HL-60 (cell line): ENCODE measurements at regions not wholly inside any gene's neighbourhood (a gene's known extent, or its start where the extent isn't known, plus 50 kb on each side); places are given as distances from the start of the nearest gene placed in this dataset.

Experiments used
- DNase-seq, 2 experiments: peaks; one replicate each; pipeline ENCODE4 v3.0.0-alpha.2; 2010 to 2020; ENCODE audit warnings: low read depth in 1 of 2, low spot score in 1 of 2
- H3K27ac ChIP-seq: fragments of 250-450 bp; sonication (Bioruptor Pico); replicated peaks from 2 replicates; pipeline ENCODE4 v1.5.1; 2020; ENCODE audit warnings: mild to moderate bottlenecking, moderate library complexity
- H3K27me3 ChIP-seq: fragments of 250-450 bp; sonication (Bioruptor Pico); 2 replicates; pipeline ENCODE4 v1.5.1; 2021; ENCODE audit warnings: mild to moderate bottlenecking, moderate library complexity; ENCODE audit not compliant: insufficient read depth, poor library complexity, severe bottlenecking
- H3K4me3 ChIP-seq: replicated peaks from 2 replicates; pipeline ENCODE4 v1.5.1; 2011; ENCODE audit warnings: mild to moderate bottlenecking, control low read depth, low read length; ENCODE audit not compliant: insufficient read depth
- GABPA ChIP-seq: IDR thresholded peaks from 2 replicates; pipeline ENCODE4 v1.6.1; 2012; ENCODE audit warnings: low read depth
- POLR2AphosphoS5 ChIP-seq: IDR thresholded peaks from 2 replicates; pipeline ENCODE4 v1.6.1; 2012; ENCODE audit warnings: low read depth
- SPI1 ChIP-seq: IDR thresholded peaks from 2 replicates; pipeline ENCODE4 v1.6.1; 2012; ENCODE audit warnings: low read depth, mild to moderate bottlenecking, borderline replicate concordance
- TF ChIP-seq, protein P1 (sequence below): IDR thresholded peaks from 2 replicates; pipeline ENCODE4 v1.6.1; 2012; ENCODE audit warnings: low read depth; ENCODE audit not compliant: insufficient replicate concordance
- TF ChIP-seq, protein P2 (sequence below): IDR thresholded peaks from one replicate; pipeline ENCODE4 v1.5.1; 2011; ENCODE audit warnings: low read length, control low read depth, inconsistent platforms; ENCODE audit not compliant: insufficient read depth

DNA sequence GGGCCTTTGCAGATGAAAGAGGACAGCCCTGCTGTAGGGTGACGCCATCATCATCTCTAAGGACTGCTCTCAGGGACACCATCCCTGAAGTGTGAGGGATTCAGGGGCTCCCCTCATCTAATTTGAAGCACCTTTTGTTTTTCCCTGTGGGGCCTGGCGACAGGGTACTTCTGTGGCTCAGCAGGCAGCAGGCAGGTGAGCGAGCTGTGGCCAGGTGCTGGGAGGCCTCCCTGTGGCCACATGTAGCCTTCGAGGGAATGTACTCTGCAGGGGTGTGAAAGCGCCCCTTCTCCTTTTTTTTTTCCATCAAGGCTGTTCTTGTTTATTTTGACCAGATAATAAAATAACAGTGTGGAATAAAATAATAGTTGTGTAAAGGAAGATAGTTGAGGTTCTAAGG, 118.2 kb upstream of the DPP6 start:
- DNase-seq = no peak
- TF ChIP-seq, protein P1, sequence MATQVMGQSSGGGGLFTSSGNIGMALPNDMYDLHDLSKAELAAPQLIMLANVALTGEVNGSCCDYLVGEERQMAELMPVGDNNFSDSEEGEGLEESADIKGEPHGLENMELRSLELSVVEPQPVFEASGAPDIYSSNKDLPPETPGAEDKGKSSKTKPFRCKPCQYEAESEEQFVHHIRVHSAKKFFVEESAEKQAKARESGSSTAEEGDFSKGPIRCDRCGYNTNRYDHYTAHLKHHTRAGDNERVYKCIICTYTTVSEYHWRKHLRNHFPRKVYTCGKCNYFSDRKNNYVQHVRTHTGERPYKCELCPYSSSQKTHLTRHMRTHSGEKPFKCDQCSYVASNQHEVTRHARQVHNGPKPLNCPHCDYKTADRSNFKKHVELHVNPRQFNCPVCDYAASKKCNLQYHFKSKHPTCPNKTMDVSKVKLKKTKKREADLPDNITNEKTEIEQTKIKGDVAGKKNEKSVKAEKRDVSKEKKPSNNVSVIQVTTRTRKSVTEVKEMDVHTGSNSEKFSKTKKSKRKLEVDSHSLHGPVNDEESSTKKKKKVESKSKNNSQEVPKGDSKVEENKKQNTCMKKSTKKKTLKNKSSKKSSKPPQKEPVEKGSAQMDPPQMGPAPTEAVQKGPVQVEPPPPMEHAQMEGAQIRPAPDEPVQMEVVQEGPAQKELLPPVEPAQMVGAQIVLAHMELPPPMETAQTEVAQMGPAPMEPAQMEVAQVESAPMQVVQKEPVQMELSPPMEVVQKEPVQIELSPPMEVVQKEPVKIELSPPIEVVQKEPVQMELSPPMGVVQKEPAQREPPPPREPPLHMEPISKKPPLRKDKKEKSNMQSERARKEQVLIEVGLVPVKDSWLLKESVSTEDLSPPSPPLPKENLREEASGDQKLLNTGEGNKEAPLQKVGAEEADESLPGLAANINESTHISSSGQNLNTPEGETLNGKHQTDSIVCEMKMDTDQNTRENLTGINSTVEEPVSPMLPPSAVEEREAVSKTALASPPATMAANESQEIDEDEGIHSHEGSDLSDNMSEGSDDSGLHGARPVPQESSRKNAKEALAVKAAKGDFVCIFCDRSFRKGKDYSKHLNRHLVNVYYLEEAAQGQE = no peak
- no peak for TF ChIP-seq GABPA
- Histone ChIP-seq H3K27ac (no peak overlapping the region), H3K27me3 (no peaks in the 10 kb centered on the region), H3K4me3 (no peak overlapping the region)

DNA sequence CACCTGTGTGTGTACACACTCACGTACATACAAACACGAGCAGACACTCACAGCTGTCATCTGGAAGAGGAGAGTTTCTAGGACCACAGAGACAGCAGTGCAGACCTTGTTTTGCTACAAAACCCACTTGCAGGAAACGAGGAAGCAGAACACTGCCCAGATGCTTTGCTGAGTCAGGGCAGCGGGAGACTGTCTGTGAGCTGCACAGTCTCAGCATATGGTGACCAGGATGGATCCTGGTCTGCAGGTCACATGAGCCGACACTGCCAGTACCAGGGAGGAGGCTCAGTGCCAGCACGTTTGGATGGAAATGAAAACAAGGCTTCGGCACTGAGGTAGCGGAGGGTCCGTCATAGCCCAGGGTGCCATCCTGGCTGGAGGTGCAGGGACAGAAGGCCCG, 117.6 kb upstream of the DPP6 start:
- no peak overlapping the region for H3K27ac ChIP-seq
- H3K27me3 ChIP-seq = no peaks in the 10 kb centered on the region
- no peak for DNase-seq
- TF ChIP-seq POLR2AphosphoS5 (no peak), GABPA (no peak), SPI1 (no peak)
- TF ChIP-seq, protein P2, sequence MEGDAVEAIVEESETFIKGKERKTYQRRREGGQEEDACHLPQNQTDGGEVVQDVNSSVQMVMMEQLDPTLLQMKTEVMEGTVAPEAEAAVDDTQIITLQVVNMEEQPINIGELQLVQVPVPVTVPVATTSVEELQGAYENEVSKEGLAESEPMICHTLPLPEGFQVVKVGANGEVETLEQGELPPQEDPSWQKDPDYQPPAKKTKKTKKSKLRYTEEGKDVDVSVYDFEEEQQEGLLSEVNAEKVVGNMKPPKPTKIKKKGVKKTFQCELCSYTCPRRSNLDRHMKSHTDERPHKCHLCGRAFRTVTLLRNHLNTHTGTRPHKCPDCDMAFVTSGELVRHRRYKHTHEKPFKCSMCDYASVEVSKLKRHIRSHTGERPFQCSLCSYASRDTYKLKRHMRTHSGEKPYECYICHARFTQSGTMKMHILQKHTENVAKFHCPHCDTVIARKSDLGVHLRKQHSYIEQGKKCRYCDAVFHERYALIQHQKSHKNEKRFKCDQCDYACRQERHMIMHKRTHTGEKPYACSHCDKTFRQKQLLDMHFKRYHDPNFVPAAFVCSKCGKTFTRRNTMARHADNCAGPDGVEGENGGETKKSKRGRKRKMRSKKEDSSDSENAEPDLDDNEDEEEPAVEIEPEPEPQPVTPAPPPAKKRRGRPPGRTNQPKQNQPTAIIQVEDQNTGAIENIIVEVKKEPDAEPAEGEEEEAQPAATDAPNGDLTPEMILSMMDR = no peak
- TF ChIP-seq, protein P1 = no peak
- H3K4me3 ChIP-seq = no peak overlapping the region

DNA sequence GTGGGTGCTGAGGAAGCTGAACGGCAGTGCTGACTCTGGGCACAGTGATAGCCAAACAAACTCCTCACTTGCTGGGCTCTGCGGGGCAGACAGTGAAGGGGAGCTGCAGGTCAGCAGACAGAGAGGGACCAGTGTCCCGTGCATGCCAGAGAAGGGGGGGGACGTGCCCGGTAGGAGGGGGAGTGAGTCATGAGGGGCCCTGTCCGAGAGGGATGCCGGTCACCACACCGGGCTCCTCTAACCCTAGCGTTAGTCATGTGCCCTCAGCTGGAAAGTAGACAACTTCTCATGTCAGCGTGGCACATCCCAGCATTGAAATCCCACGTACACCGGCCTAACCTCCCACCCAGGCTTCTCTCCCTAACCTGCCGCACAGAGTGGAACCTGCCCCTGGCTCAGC, 117.1 kb upstream of the DPP6 start:
- Histone ChIP-seq H3K4me3 (no peak overlapping the region), H3K27me3 (no peaks in the 10 kb centered on the region), H3K27ac (no peak overlapping the region)
- TF ChIP-seq, protein P1 = no peak
- TF ChIP-seq SPI1 (no peak), GABPA (no peak), POLR2AphosphoS5 (no peak)
- TF ChIP-seq, protein P2 = no peak
- DNase-seq = no peak

DNA sequence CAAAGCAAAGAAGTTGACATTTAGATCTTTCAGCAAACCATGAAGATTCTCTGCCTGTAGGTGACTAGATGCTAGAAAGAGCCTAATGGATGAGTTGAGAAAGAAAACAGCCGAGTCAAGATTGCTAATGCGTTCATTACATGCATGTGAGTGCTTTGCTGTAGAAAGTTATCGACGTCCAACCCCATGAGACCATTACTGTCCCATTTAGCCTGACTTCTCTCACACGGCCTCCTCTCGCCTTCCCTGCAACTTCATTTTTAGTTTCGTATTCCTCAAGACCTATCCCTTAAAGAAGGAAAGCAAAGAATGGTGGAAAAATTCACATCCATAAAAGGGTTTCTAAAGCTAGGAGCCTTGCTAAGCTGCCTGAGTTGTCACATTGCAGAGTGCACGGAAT, 113.7 kb upstream of the DPP6 start:
- Histone ChIP-seq H3K27ac (no peak overlapping the region), H3K4me3 (no peak overlapping the region), H3K27me3 (no peaks in the 10 kb centered on the region)
- no peak for DNase-seq
- TF ChIP-seq GABPA (no peak), POLR2AphosphoS5 (no peak), SPI1 (no peak)
- TF ChIP-seq, protein P1 = no peak
- TF ChIP-seq, protein P2 = no peak
